ENCODE measurements at regions not wholly inside any gene's neighbourhood (a gene's known extent, or its start where the extent isn't known, plus 50 kb on each side); places are given as distances from the start of the nearest gene placed in this dataset.

GRCh38 chr11:121766991-121767390 lies 314.2 kb upstream of the SORL1-AS1 start:
- H4K5ac ChIP-seq (ENCODE audit: insufficient read length, low read depth, low read length), result no peak overlapping the region
- no peak overlapping the region for H2BK12ac ChIP-seq (ENCODE audit: insufficient read length, low read depth, low read length)
- peaks cover 4 to 10% of the 10 kb centered on the region in 2 experiments for H3K4me1 Mint-ChIP-seq
- H4K20me1 ChIP-seq (ENCODE audit: control insufficient read depth, insufficient read depth, insufficient read length), result no peaks in the 10 kb centered on the region
- no peak overlapping the region for H3K27ac ChIP-seq (ENCODE audit: insufficient read length, low read depth, low read length)
- no peaks in the 10 kb centered on the region for H3K4me1 ChIP-seq (ENCODE audit: insufficient read depth, low read length)
- no peaks in the 10 kb centered on the region for H3K9me3 Mint-ChIP-seq
- H2AK5ac ChIP-seq (ENCODE audit: insufficient read length, low read length), result no peak overlapping the region
- no peak overlapping the region for H2AFZ ChIP-seq (ENCODE audit: low read length)
- H2BK20ac ChIP-seq (ENCODE audit: low read depth, low read length, poor library complexity, severe bottlenecking), result no peak overlapping the region
- no peak for DNase-seq
- no peak overlapping the region for H3K23ac ChIP-seq (ENCODE audit: insufficient read length, low read depth, low read length)
- H2BK5ac ChIP-seq (ENCODE audit: insufficient read length, low read length), result no peak overlapping the region
- H3K23me2 ChIP-seq (ENCODE audit: insufficient read length, low read depth, low read length, poor library complexity, severe bottlenecking), result no peaks in the 10 kb centered on the region
- H3K56ac ChIP-seq (ENCODE audit: insufficient read length, low read depth, low read length), result no peak overlapping the region
- no peak overlapping the region for H2BK120ac ChIP-seq (ENCODE audit: low read depth, low read length, poor library complexity, severe bottlenecking)
- no peaks in the 10 kb centered on the region; a peak in 2 of 7 replicates for H3K36me3 Mint-ChIP-seq (ENCODE audit: insufficient read depth in 1 of 3, low read depth in 3 of 3)
- no peak overlapping the region for H3K14ac ChIP-seq (ENCODE audit: insufficient read depth, low read length)
- no peak overlapping the region for H3K4me3 Mint-ChIP-seq
- WGBS (ENCODE audit: extremely low coverage, insufficient read length, low lambda C conversion rate), result no CpG with 5 or more reads among the region's 4 CpGs
- H3K79me1 ChIP-seq (ENCODE audit: insufficient read depth, low read depth, low read length, poor library complexity, severe bottlenecking), result no peaks in the 10 kb centered on the region
- no peak overlapping the region for H4K8ac ChIP-seq (replicated peaks; ENCODE audit: insufficient read length, low read depth, low read length)
- H3K27ac Mint-ChIP-seq, result no peak overlapping the region
- H3T11ph ChIP-seq (ENCODE audit: low read length), result no peak overlapping the region
- H3K9ac ChIP-seq (ENCODE audit: extremely low read depth, insufficient read length, low read length), result no peak overlapping the region
- H3K27me3 ChIP-seq (ENCODE audit: insufficient read depth, low read length), result peaks cover 3% of the 10 kb centered on the region
- TF ChIP-seq CTCF (conservative IDR thresholded peaks at IDR 0.05), result no peak
- H3K79me2 ChIP-seq (ENCODE audit: insufficient read depth, low read length), result no peaks in the 10 kb centered on the region
- no peak overlapping the region for H3K4me2 ChIP-seq (ENCODE audit: insufficient read depth, insufficient read length, low read length)
- peaks cover 5% of the 10 kb centered on the region; the same call in 1 of the 2 replicates for H3K27me3 Mint-ChIP-seq (ENCODE audit: low read depth)
- no peak overlapping the region for H3K18ac ChIP-seq (ENCODE audit: insufficient read length, low read depth, low read length)
- H3K4ac ChIP-seq (ENCODE audit: low read depth, low read length), result no peak overlapping the region
- H4K91ac ChIP-seq (ENCODE audit: insufficient read length, low read depth, low read length), result no peak overlapping the region
- no peaks in the 10 kb centered on the region for H3K9me3 ChIP-seq (ENCODE audit: control insufficient read depth, low read depth, low read length)
- no peak overlapping the region for H2BK15ac ChIP-seq (ENCODE audit: low read depth, low read length)
